WERI-Rb-1 (cell line): ENCODE measurements at regions not wholly inside any gene's neighbourhood (a gene's known extent, or its start where the extent isn't known, plus 50 kb on each side); places are given as distances from the start of the nearest gene placed in this dataset.

Source experiments
- DNase-seq: peaks from one replicate; pipeline ENCODE4 v3.0.0-alpha.2; 2020
- H3K27ac ChIP-seq: fragments of 250-450 bp; sonication (Bioruptor Pico); 2 replicates; pipeline ENCODE4 v1.5.1; 2020; ENCODE audit warnings: mild to moderate bottlenecking, moderate library complexity
- H3K27me3 ChIP-seq: fragments of 250-450 bp; sonication (Bioruptor Pico); 2 replicates; pipeline ENCODE4 v1.5.1; 2021; ENCODE audit warnings: mild to moderate bottlenecking, low read depth, moderate library complexity; ENCODE audit not compliant: insufficient read depth, severe bottlenecking
- H3K36me3 ChIP-seq: fragments of 250-450 bp; sonication (Bioruptor Pico); 2 replicates; pipeline ENCODE4 v1.5.1; 2020; ENCODE audit warnings: mild to moderate bottlenecking, moderate library complexity
- H3K4me3 ChIP-seq: 2 replicates; pipeline ENCODE4 v1.5.1; 2011; ENCODE audit warnings: low read depth, mild to moderate bottlenecking, control low read depth, low read length
- H3K9me3 ChIP-seq: fragments of 250-450 bp; sonication (Bioruptor Pico); 2 replicates; pipeline ENCODE4 v1.5.1; 2021; ENCODE audit warnings: mild to moderate bottlenecking, moderate library complexity; ENCODE audit not compliant: severe bottlenecking
- CTCF ChIP-seq: IDR thresholded peaks from 2 replicates; pipeline ENCODE4 v1.5.1; 2011; ENCODE audit warnings: low read depth, mild to moderate bottlenecking, control low read depth, inconsistent platforms, low read length

- no peak for DNase-seq
- Histone ChIP-seq H3K9me3 (no peaks in the 10 kb centered on the region), H3K36me3 (no peaks in the 10 kb centered on the region), H3K27me3 (peaks cover 24% of the 10 kb centered on the region), H3K27ac (no peak overlapping the region), H3K4me3 (no peak overlapping the region)
- no peak for TF ChIP-seq CTCF
Measured at GRCh38 chrX:143800150-143800549, 79.6 kb upstream of the SPANXN2 start.

GRCh38 chrX:143788265-143788664, 67.7 kb upstream of the SPANXN2 start:
- no peak for DNase-seq
- peak; percentile 43 for TF ChIP-seq CTCF
- H3K9me3 ChIP-seq = no peaks in the 10 kb centered on the region

GRCh38 chrX:143787341-143787740, 66.8 kb upstream of the SPANXN2 start:
- Histone ChIP-seq H3K27me3 (peaks cover 10% of the 10 kb centered on the region), H3K4me3 (no peak overlapping the region), H3K27ac (no peak overlapping the region), H3K9me3 (no peaks in the 10 kb centered on the region), H3K36me3 (no peaks in the 10 kb centered on the region)
- DNase-seq = no peak
- no peak for TF ChIP-seq CTCF

More at GRCh38 chrX:143788265-143788664, 67.7 kb upstream of the SPANXN2 start:
- H3K27me3 ChIP-seq = peaks cover 10% of the 10 kb centered on the region
- H3K27ac ChIP-seq = no peak overlapping the region
- H3K4me3 ChIP-seq = no peak overlapping the region
- no peaks in the 10 kb centered on the region for H3K36me3 ChIP-seq

- no peaks in the 10 kb centered on the region for H3K36me3 ChIP-seq
- DNase-seq = no peak
- H3K4me3 ChIP-seq = no peak overlapping the region
- H3K9me3 ChIP-seq = no peaks in the 10 kb centered on the region
- no peak for TF ChIP-seq CTCF
- no peak overlapping the region for H3K27ac ChIP-seq
- no peaks in the 10 kb centered on the region for H3K27me3 ChIP-seq
Measured at GRCh38 chrX:143781103-143781502, 60.6 kb upstream of the SPANXN2 start.
